B cell (primary cell): ENCODE measurements at regions not wholly inside any gene's neighbourhood (a gene's known extent, or its start where the extent isn't known, plus 50 kb on each side); places are given as distances from the start of the nearest gene placed in this dataset.

Source experiments
- ATAC-seq: fragments of 200-7000 bp; cut with Tn5 transposase; one replicate; pipeline ENCODE4 v1.10.0; 2021; ENCODE audit warnings: low read depth, mild to moderate bottlenecking, moderate number of reproducible peaks, moderate library complexity
- CTCF ChIA-PET: fragments of 350-600 bp; sonication (Branson Sonifier 250); formaldehyde crosslinking; loops from one replicate; lab custom pipeline; 2021; ENCODE audit warnings: antibody characterized with exemption, inconsistent platforms; lab: Charles Lee
- POLR2A ChIA-PET: fragments of 350-600 bp; sonication (Branson Sonifier 250); formaldehyde crosslinking; loops from one replicate; lab custom pipeline; 2021; ENCODE audit warnings: antibody characterized with exemption; lab: Charles Lee
- DNase-seq: peaks from one replicate; pipeline ENCODE4 v3.0.0; 2013
- H2AFZ ChIP-seq: 2 replicates; pipeline ENCODE4 v1.6.1; 2012; ENCODE audit warnings: mild to moderate bottlenecking, low read depth, low read length; ENCODE audit not compliant: insufficient read depth, poor library complexity, severe bottlenecking
- H3K27ac ChIP-seq, 2 donors: 1 replicate in 1 of 2; 2 replicates in 1 of 2; pipeline ENCODE4 v1.5.1; 2012 to 2013; ENCODE audit warnings: low read length in 2 of 2, mild to moderate bottlenecking in 2 of 2, moderate library complexity in 1 of 2
- H3K27me3 ChIP-seq, 4 experiments: fragments of 200-600 bp in 1 of 4; sonication (generic) in 1 of 4; replicated peaks in 1 of 4; 1 replicate in 2 of 4; 2 replicates in 2 of 4; pipeline versions ENCODE4 v1.6.1 to v1.7.0; 2013 to 2016; ENCODE audit warnings: low read length in 3 of 4, mild to moderate bottlenecking in 2 of 4, mixed read lengths in 1 of 4, moderate library complexity in 1 of 4; ENCODE audit not compliant: insufficient read depth in 4 of 4, control insufficient read depth in 3 of 4; ENCODE audit errors: control extremely low read depth in 1 of 4
- H3K36me3 ChIP-seq, 2 experiments: replicated peaks in 1 of 2; 1 replicate in 1 of 2; 2 replicates in 1 of 2; pipeline versions ENCODE4 v1.6.1 to v1.7.1; 2013; ENCODE audit warnings: low read length in 1 of 2; ENCODE audit not compliant: insufficient read depth in 2 of 2, control insufficient read depth in 1 of 2; ENCODE audit errors: control extremely low read depth in 1 of 2, extremely low read depth in 1 of 2
- H3K4me1 ChIP-seq, 2 donors: fragments of 200-600 bp in 1 of 2; sonication (generic) in 1 of 2; 1 replicate in 1 of 2; 2 replicates in 1 of 2; pipeline versions ENCODE4 v1.5.1 to v1.6.1; 2013 to 2017; ENCODE audit warnings: low read length in 2 of 2; ENCODE audit not compliant: control insufficient read depth in 2 of 2, insufficient read depth in 2 of 2
- H3K4me2 ChIP-seq: replicated peaks from 2 replicates; pipeline ENCODE3; 2012; ENCODE audit warnings: mild to moderate bottlenecking, low read depth, low read length; ENCODE audit not compliant: poor library complexity, severe bottlenecking
- H3K4me3 ChIP-seq, 5 experiments: fragments of 200-600 bp in 1 of 5; sonication (generic) in 1 of 5; 1 replicate in 3 of 5; 2 replicates in 2 of 5; pipeline versions ENCODE4 v1.5.1 to v1.7.0; 2011 to 2016; ENCODE audit warnings: low read length in 4 of 5, mild to moderate bottlenecking in 4 of 5, low read depth in 2 of 5, control low read depth in 1 of 5, moderate library complexity in 1 of 5; ENCODE audit not compliant: insufficient read depth in 1 of 5; ENCODE audit errors: control extremely low read depth in 1 of 5, extremely low read depth in 1 of 5
- H3K79me2 ChIP-seq: fragments of 200-600 bp; sonication (generic); one replicate; pipeline ENCODE4 v1.6.0; 2016; ENCODE audit warnings: low read length; ENCODE audit not compliant: control insufficient read depth, insufficient read depth
- H3K9ac ChIP-seq: fragments of 200-600 bp; sonication (generic); 2 replicates; pipeline ENCODE4 v1.6.1; 2017; ENCODE audit warnings: mild to moderate bottlenecking, low read length, moderate library complexity
- H3K9me3 ChIP-seq, 3 donors: one replicate each; pipeline versions ENCODE4 v1.6.1 to v1.7.1; 2013; ENCODE audit warnings: low read length in 2 of 3; ENCODE audit not compliant: control insufficient read depth in 2 of 3, insufficient read depth in 1 of 3; ENCODE audit errors: control extremely low read depth in 1 of 3
- H4K20me1 ChIP-seq: 2 replicates; pipeline ENCODE4 v1.6.0; 2012; ENCODE audit warnings: mild to moderate bottlenecking, low read length; ENCODE audit not compliant: insufficient read depth, control insufficient read depth, poor library complexity, severe bottlenecking
- H3K27ac Mint-ChIP-seq: one replicate; pipeline ENCODE4 v1.8.0; 2021; ENCODE audit warnings: mixed read lengths
- H3K27me3 Mint-ChIP-seq: one replicate; pipeline ENCODE4 v1.8.0; 2021; ENCODE audit warnings: mixed read lengths
- H3K4me1 Mint-ChIP-seq: one replicate; pipeline ENCODE4 v1.8.0; 2021; ENCODE audit warnings: mixed read lengths
- H3K4me3 Mint-ChIP-seq: one replicate; pipeline ENCODE4 v1.8.0; 2021; ENCODE audit warnings: mixed read lengths
- H3K9me3 Mint-ChIP-seq: one replicate; pipeline ENCODE4 v1.8.0; 2022; ENCODE audit warnings: mixed read lengths; ENCODE audit not compliant: insufficient read depth
- EZH2 ChIP-seq: IDR thresholded peaks from 2 replicates; pipeline ENCODE4 v1.6.1; 2012; ENCODE audit warnings: borderline replicate concordance, low read depth, mild to moderate bottlenecking, moderate library complexity, low read length; ENCODE audit not compliant: insufficient read depth, poor library complexity, severe bottlenecking
- WGBS: methylation state at CpG from one replicate; pipeline ENCODE4 v1.1.5; 2013; ENCODE audit warnings: missing lambda C conversion rate; ENCODE audit not compliant: insufficient coverage; 5-methylcytosine and 5-hydroxymethylcytosine counted together
- intact Hi-C: fragments of 100-400 bp; cut with micrococcal nuclease; formaldehyde crosslinking; loops from one replicate; pipeline ENCODE4 v1.10.0; 2022
- TF ChIP-seq, protein P1 (sequence below): fragments of 200-600 bp; IDR thresholded peaks from one replicate; pipeline ENCODE4 v1.8.0; 2022; ENCODE audit warnings: antibody characterized with exemption, mild to moderate bottlenecking

GRCh38 chr5:173556142-173557028 lies 60.1 kb downstream of the BOD1 start:
- H3K4me3 Mint-ChIP-seq, result no peak overlapping the region
- no peak for ATAC-seq
- H3K9me3 ChIP-seq, result peaks cover 0 to 11% (median 9%) of the 10 kb centered on the region in 3 donors
- no peaks in the 10 kb centered on the region for H4K20me1 ChIP-seq
- no peaks in the 10 kb centered on the region for H3K36me3 ChIP-seq
- H3K9ac ChIP-seq, result no peak overlapping the region
- TF ChIP-seq, protein P1, sequence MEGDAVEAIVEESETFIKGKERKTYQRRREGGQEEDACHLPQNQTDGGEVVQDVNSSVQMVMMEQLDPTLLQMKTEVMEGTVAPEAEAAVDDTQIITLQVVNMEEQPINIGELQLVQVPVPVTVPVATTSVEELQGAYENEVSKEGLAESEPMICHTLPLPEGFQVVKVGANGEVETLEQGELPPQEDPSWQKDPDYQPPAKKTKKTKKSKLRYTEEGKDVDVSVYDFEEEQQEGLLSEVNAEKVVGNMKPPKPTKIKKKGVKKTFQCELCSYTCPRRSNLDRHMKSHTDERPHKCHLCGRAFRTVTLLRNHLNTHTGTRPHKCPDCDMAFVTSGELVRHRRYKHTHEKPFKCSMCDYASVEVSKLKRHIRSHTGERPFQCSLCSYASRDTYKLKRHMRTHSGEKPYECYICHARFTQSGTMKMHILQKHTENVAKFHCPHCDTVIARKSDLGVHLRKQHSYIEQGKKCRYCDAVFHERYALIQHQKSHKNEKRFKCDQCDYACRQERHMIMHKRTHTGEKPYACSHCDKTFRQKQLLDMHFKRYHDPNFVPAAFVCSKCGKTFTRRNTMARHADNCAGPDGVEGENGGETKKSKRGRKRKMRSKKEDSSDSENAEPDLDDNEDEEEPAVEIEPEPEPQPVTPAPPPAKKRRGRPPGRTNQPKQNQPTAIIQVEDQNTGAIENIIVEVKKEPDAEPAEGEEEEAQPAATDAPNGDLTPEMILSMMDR, result no peak
- no peak for TF ChIP-seq EZH2
- H3K27me3 ChIP-seq, result no peaks in the 10 kb centered on the region
- H3K27ac ChIP-seq, result no peak overlapping the region
- no peaks in the 10 kb centered on the region for H3K4me1 ChIP-seq
- H2AFZ ChIP-seq, result no peak overlapping the region
- no peak overlapping the region for H3K4me2 ChIP-seq
- no peak overlapping the region for H3K4me3 ChIP-seq
- H3K9me3 Mint-ChIP-seq, result peaks cover 14% of the 10 kb centered on the region
- H3K4me1 Mint-ChIP-seq, result no peaks in the 10 kb centered on the region
- no peak overlapping the region for H3K27ac Mint-ChIP-seq
- CTCF ChIA-PET, result interaction anchor here (1.0 to 1.3 kb wide), 2 partner anchors 17 to 18 kb away, joined by 3 read pairs; no protein-coding TSS in a partner anchor
- 71% methylated on average over 3 of the region's 8 CpGs for WGBS
- H3K79me2 ChIP-seq, result no peaks in the 10 kb centered on the region
- intact Hi-C loops, result no loop called here
- POLR2A ChIA-PET, result no interaction called here
- H3K27me3 Mint-ChIP-seq, result peaks cover 24% of the 10 kb centered on the region
- no peak for DNase-seq

GRCh38 chr5:173554989-173555705 lies 61.3 kb downstream of the BOD1 start:
- H3K4me3 ChIP-seq, result no peak overlapping the region
- Mint-ChIP-seq H3K4me3 (no peak overlapping the region), H3K27me3 (peaks cover 20% of the 10 kb centered on the region), H3K9me3 (peaks cover 6% of the 10 kb centered on the region), H3K4me1 (no peaks in the 10 kb centered on the region), H3K27ac (no peak overlapping the region)
- DNase-seq (no peak), ATAC-seq (no peak)
- no peak overlapping the region for H3K9ac ChIP-seq
- intact Hi-C loops, result no loop called here
- POLR2A ChIA-PET, result no interaction called here
- H3K4me2 ChIP-seq, result no peak overlapping the region
- no peaks in the 10 kb centered on the region for H3K36me3 ChIP-seq
- CTCF ChIA-PET, result no interaction called here
- no peaks in the 10 kb centered on the region for H3K79me2 ChIP-seq
- no peak overlapping the region for H3K27ac ChIP-seq
- no peaks in the 10 kb centered on the region for H4K20me1 ChIP-seq
- H3K27me3 ChIP-seq, result no peaks in the 10 kb centered on the region
- no peaks in the 10 kb centered on the region for H3K4me1 ChIP-seq
- peaks cover 0 to 5% (median 4%) of the 10 kb centered on the region in 3 donors for H3K9me3 ChIP-seq
- H2AFZ ChIP-seq, result no peak overlapping the region
- WGBS, result 92% methylated on average over 29 of the region's 30 CpGs
- TF ChIP-seq, protein P1, result no peak
- TF ChIP-seq EZH2, result no peak
